Parathyroid adenoma (tissue), 2 donors: ENCODE measurements at regions not wholly inside any gene's neighbourhood (a gene's known extent, or its start where the extent isn't known, plus 50 kb on each side); places are given as distances from the start of the nearest gene placed in this dataset.

ENCODE experiments used
- H2AFZ ChIP-seq: fragments of 300-600 bp; sonication (generic); one replicate; pipeline ENCODE4 v1.7.0; 2017; ENCODE audit warnings: antibody characterized with exemption, mild to moderate bottlenecking
- H3K27ac ChIP-seq: fragments of 300-600 bp; sonication (generic); one replicate; pipeline ENCODE4 v1.7.0; 2017
- H3K27me3 ChIP-seq: fragments of 300-600 bp; sonication (generic); one replicate; pipeline ENCODE4 v1.7.0; 2017; ENCODE audit warnings: low read length; ENCODE audit not compliant: control insufficient read depth, insufficient read depth
- H3K36me3 ChIP-seq: fragments of 300-600 bp; sonication (generic); one replicate; pipeline ENCODE4 v1.7.0; 2017; ENCODE audit warnings: low read length; ENCODE audit not compliant: control insufficient read depth, insufficient read depth
- H3K4me1 ChIP-seq: fragments of 300-600 bp; sonication (generic); one replicate; pipeline ENCODE4 v1.7.0; 2017; ENCODE audit warnings: control low read depth
- H3K4me2 ChIP-seq: fragments of 300-600 bp; sonication (generic); one replicate; pipeline ENCODE4 v1.7.0; 2017; ENCODE audit warnings: low read length
- H3K4me3 ChIP-seq: fragments of 300-600 bp; sonication (generic); one replicate; pipeline ENCODE4 v1.7.0; 2017; ENCODE audit warnings: low read depth, low read length
- H3K79me2 ChIP-seq: fragments of 300-600 bp; sonication (generic); one replicate; pipeline ENCODE4 v1.7.0; 2017; ENCODE audit warnings: control low read depth
- H3K9ac ChIP-seq: fragments of 300-600 bp; sonication (generic); one replicate; pipeline ENCODE4 v1.7.0; 2017; ENCODE audit warnings: mild to moderate bottlenecking
- H3K9me3 ChIP-seq: fragments of 300-600 bp; sonication (generic); one replicate; pipeline ENCODE4 v1.7.0; 2017; ENCODE audit warnings: low read length; ENCODE audit not compliant: control insufficient read depth
- CTCF ChIP-seq: fragments of 300-600 bp; sonication (generic); IDR thresholded peaks from one replicate; pipeline ENCODE4 v1.7.0; 2017; ENCODE audit warnings: antibody characterized with exemption, mild to moderate bottlenecking
- donor health status: primary hyperparathyroidism.

- no peaks in the 10 kb centered on the region for H3K79me2 ChIP-seq
- H3K9me3 ChIP-seq: no peaks in the 10 kb centered on the region
- H3K27ac ChIP-seq: no peak overlapping the region
- no peak overlapping the region for H3K4me2 ChIP-seq
- H3K36me3 ChIP-seq: no peaks in the 10 kb centered on the region
- H3K9ac ChIP-seq: no peak overlapping the region
- H3K4me3 ChIP-seq: no peak overlapping the region
- no peaks in the 10 kb centered on the region for H3K4me1 ChIP-seq
- no peak for TF ChIP-seq CTCF
- H3K27me3 ChIP-seq: no peaks in the 10 kb centered on the region
- H2AFZ ChIP-seq: no peak overlapping the region
These were observed 132.9 kb downstream of the ATP23 start for GRCh38 chr12:58074259-58074658.

GRCh38 chr12:58079806-58080205 lies 138.4 kb downstream of the ATP23 start:
- Histone ChIP-seq H3K9ac (no peak overlapping the region), H3K27ac (no peak overlapping the region), H3K9me3 (no peaks in the 10 kb centered on the region), H3K79me2 (no peaks in the 10 kb centered on the region), H3K4me3 (no peak overlapping the region), H3K4me1 (no peaks in the 10 kb centered on the region), H3K27me3 (no peaks in the 10 kb centered on the region), H3K36me3 (no peaks in the 10 kb centered on the region), H2AFZ (no peak overlapping the region), H3K4me2 (no peak overlapping the region)
- no peak for TF ChIP-seq CTCF

- no peak overlapping the region for H2AFZ ChIP-seq
- H3K79me2 ChIP-seq: no peaks in the 10 kb centered on the region
- no peaks in the 10 kb centered on the region for H3K36me3 ChIP-seq
- no peak overlapping the region for H3K4me2 ChIP-seq
- no peak overlapping the region for H3K4me3 ChIP-seq
- H3K27me3 ChIP-seq: no peaks in the 10 kb centered on the region
- H3K9me3 ChIP-seq: no peaks in the 10 kb centered on the region
- H3K9ac ChIP-seq: no peak overlapping the region
- no peak overlapping the region for H3K27ac ChIP-seq
- H3K4me1 ChIP-seq: no peaks in the 10 kb centered on the region
- no peak for TF ChIP-seq CTCF
These were observed 140.1 kb downstream of the ATP23 start for GRCh38 chr12:58081488-58081887.

GRCh38 chr12:58082996-58083395 lies 141.6 kb downstream of the ATP23 start:
- no peak for TF ChIP-seq CTCF
- Histone ChIP-seq H3K27ac (no peak overlapping the region), H3K4me1 (no peaks in the 10 kb centered on the region), H3K79me2 (no peaks in the 10 kb centered on the region), H3K9me3 (no peaks in the 10 kb centered on the region), H3K9ac (no peak overlapping the region), H2AFZ (no peak overlapping the region), H3K36me3 (no peaks in the 10 kb centered on the region), H3K27me3 (no peaks in the 10 kb centered on the region), H3K4me2 (no peak overlapping the region), H3K4me3 (no peak overlapping the region)

- Histone ChIP-seq H3K27ac (no peak overlapping the region), H3K9ac (no peak overlapping the region), H3K4me2 (no peak overlapping the region), H3K4me1 (no peaks in the 10 kb centered on the region), H3K36me3 (no peaks in the 10 kb centered on the region), H3K79me2 (no peaks in the 10 kb centered on the region), H2AFZ (no peak overlapping the region), H3K9me3 (no peaks in the 10 kb centered on the region), H3K27me3 (no peaks in the 10 kb centered on the region), H3K4me3 (no peak overlapping the region)
- no peak for TF ChIP-seq CTCF
These were observed 144.6 kb downstream of the ATP23 start for GRCh38 chr12:58086006-58086405.
